ENCODE measurements at regions not wholly inside any gene's neighbourhood (a gene's known extent, or its start where the extent isn't known, plus 50 kb on each side); places are given as distances from the start of the nearest gene placed in this dataset.

DNA sequence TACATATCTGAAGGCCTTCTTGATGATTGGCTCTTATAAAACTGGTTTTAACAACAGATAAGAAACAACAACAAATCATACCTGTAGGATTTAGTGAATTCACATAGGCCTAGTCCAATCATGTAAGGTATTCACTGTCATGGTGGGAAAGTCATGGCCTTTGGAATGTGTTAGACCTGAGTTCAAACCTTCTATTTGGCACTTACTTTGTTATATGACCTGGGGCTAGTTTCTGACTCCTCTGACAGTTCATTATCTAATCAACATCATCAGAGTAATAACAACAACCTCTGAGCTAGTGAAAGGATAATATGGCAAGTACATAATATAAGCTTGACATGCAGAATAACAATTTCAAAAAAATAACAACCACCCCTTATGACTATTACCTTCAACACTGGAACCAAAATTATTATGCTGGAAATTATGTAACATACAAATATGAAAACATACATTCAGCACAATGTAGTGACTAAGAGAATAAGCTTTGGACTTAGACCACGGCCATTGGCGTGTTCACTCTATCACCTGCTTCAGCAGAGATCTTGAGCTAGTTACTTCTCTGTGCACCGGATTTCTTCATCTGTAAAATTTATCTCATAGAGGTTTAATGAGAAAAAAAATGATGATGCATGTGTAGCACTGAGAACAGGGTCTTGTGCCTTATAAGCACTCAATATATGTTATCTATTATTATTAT, 597.6 kb downstream of the LMO4 start:
- Mint-ChIP-seq H3K4me3 (no peak overlapping the region), H3K4me1 (ENCODE audit: low read depth) (peaks cover 5% of the 10 kb centered on the region; the same call in 1 of the 2 replicates), H3K9me3 (peaks cover 5% of the 10 kb centered on the region; the same call in 1 of the 2 replicates), H3K27ac (no peak overlapping the region), H3K36me3 (ENCODE audit: low read depth) (no peaks in the 10 kb centered on the region), H3K27me3 (ENCODE audit: insufficient read depth) (no peaks in the 10 kb centered on the region)
- TF ChIP-seq, protein P1, sequence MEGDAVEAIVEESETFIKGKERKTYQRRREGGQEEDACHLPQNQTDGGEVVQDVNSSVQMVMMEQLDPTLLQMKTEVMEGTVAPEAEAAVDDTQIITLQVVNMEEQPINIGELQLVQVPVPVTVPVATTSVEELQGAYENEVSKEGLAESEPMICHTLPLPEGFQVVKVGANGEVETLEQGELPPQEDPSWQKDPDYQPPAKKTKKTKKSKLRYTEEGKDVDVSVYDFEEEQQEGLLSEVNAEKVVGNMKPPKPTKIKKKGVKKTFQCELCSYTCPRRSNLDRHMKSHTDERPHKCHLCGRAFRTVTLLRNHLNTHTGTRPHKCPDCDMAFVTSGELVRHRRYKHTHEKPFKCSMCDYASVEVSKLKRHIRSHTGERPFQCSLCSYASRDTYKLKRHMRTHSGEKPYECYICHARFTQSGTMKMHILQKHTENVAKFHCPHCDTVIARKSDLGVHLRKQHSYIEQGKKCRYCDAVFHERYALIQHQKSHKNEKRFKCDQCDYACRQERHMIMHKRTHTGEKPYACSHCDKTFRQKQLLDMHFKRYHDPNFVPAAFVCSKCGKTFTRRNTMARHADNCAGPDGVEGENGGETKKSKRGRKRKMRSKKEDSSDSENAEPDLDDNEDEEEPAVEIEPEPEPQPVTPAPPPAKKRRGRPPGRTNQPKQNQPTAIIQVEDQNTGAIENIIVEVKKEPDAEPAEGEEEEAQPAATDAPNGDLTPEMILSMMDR (IDR thresholded peaks at IDR 0.05) = no peak
- DNase-seq = no peak

DNA sequence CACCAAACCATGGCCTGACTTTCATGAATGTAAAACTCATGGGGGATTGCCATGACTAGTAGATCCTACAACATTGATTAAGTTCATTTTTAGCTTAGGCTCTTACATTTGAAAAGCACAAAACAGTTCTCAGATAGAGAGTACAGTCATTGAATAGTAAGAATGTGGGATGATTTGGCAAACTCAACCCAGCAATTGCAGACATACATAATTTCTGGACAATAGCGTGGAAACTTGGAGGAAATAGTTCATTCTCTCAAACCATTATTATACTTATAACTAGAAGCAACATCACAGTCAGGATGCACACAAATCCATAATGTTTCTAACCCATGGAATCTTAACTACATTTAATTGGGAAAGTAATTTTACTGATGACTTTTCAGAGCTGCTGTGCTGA, 598.2 kb downstream of the LMO4 start:
- no peak for DNase-seq
- Mint-ChIP-seq H3K27me3 (ENCODE audit: insufficient read depth) (no peaks in the 10 kb centered on the region), H3K9me3 (peaks cover 9% of the 10 kb centered on the region; the same call in 1 of the 2 replicates), H3K4me1 (ENCODE audit: low read depth) (peaks cover 5% of the 10 kb centered on the region; the same call in 1 of the 2 replicates), H3K4me3 (no peak overlapping the region), H3K36me3 (ENCODE audit: low read depth) (no peaks in the 10 kb centered on the region), H3K27ac (no peak overlapping the region)
- TF ChIP-seq, protein P1 (IDR thresholded peaks at IDR 0.05) = no peak

DNA sequence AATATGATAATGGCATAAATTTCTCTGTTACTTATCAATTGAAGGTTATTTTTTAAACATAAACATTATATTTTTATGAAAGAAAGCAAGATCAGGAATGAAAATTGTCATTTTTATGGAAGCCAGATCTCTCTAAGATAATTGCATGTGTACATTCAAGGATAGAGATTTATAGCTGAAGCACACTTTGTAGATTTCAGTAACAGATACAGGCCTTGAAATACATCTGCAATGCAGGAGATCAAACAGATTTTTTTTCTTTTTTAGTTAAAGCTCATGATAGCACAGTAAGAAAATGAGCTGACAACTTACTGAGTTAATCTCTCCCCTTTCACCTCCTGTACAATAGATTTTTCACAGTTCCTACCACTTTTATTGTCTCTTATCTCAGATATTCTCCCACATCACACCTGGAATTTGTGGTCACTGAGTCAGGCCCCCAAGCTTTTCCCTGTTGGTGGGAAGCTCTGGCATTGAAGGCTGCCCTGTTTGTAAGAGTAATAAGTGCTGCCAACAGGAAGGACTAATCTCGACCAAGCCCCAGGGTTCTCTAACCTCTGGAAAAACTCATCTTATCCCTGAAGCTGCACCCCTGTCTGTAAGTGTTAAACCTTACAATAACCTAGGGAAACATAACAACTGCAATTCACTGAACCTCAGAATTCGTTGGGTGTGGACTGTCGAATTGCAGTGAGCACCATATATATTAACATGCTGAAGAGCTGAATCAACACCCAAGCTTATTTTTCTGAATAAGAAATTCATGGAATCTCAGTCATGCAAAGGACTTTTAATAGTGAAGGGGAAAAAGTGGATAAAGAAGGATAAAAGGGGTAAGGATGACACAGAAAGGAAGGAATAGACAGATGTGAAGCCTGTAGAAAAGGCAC, 599.0 kb downstream of the LMO4 start:
- no peak for DNase-seq
- H3K4me3 Mint-ChIP-seq = no peak overlapping the region
- H3K27me3 Mint-ChIP-seq (ENCODE audit: insufficient read depth) = no peaks in the 10 kb centered on the region
- TF ChIP-seq, protein P1 (IDR thresholded peaks at IDR 0.05) = no peak
- peaks cover 5% of the 10 kb centered on the region; the same call in 1 of the 2 replicates for H3K4me1 Mint-ChIP-seq (ENCODE audit: low read depth)
- peaks cover 9% of the 10 kb centered on the region; the same call in 1 of the 2 replicates for H3K9me3 Mint-ChIP-seq
- H3K27ac Mint-ChIP-seq = no peak overlapping the region
- no peaks in the 10 kb centered on the region for H3K36me3 Mint-ChIP-seq (ENCODE audit: low read depth)

DNA sequence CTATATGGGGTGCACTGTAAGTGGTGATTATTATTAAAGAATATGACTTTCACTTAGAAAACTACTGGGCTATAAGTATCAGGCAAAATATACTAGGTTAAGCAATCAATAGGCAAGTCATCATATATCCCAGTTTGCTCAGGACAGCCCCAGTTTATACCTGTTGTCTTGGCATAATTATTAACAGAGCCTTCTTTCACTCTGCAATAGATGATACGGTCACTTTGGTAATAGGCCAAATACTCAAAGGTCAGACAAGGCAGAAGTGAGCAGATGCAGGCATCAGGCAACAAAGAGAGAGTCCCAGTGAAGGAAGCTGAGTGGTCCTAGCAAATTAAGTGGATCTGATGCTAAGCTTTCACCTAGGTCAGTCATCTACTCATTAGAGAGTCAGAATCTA, 599.9 kb downstream of the LMO4 start:
- Mint-ChIP-seq H3K4me1 (ENCODE audit: low read depth) (peaks cover 5% of the 10 kb centered on the region; the same call in 1 of the 2 replicates), H3K27ac (no peak overlapping the region), H3K27me3 (ENCODE audit: insufficient read depth) (no peaks in the 10 kb centered on the region), H3K36me3 (ENCODE audit: low read depth) (no peaks in the 10 kb centered on the region), H3K4me3 (no peak overlapping the region), H3K9me3 (peaks cover 9% of the 10 kb centered on the region; the same call in 1 of the 2 replicates)
- TF ChIP-seq, protein P1 (IDR thresholded peaks at IDR 0.05) = no peak
- DNase-seq = no peak

DNA sequence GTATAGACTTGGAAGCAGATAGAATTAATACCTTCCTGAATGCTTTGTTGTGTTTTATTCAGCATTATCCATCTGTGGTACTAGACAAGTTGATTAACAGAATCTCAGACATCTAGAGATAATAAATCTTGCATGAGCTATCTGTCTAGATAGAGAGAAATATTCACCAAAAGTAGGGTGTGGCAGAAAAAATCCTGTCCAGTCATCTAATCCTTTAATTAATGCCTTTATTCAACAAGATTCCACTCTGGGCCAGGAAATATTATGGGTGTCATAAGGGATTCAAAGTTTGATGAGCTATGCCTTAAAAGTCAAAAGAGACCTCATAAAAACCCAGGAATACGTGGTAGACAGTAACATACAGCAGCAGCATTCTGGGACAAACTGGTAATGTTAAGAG, 601.2 kb downstream of the LMO4 start:
- TF ChIP-seq, protein P1 (IDR thresholded peaks at IDR 0.05) = no peak
- H3K9me3 Mint-ChIP-seq = peaks cover 9% of the 10 kb centered on the region; the same call in 1 of the 2 replicates
- no peak for DNase-seq
- peaks cover 5% of the 10 kb centered on the region; the same call in 1 of the 2 replicates for H3K4me1 Mint-ChIP-seq (ENCODE audit: low read depth)
- H3K4me3 Mint-ChIP-seq = no peak overlapping the region
- no peaks in the 10 kb centered on the region for H3K36me3 Mint-ChIP-seq (ENCODE audit: low read depth)
- no peaks in the 10 kb centered on the region for H3K27me3 Mint-ChIP-seq (ENCODE audit: insufficient read depth)
- H3K27ac Mint-ChIP-seq = no peak overlapping the region
